Panc1 (cell line): ENCODE measurements at regions not wholly inside any gene's neighbourhood (a gene's known extent, or its start where the extent isn't known, plus 50 kb on each side); places are given as distances from the start of the nearest gene placed in this dataset.
A peak's percentile ranks its signal among the peaks of the same experiment; 100 is the strongest.

Experiments used
- ATAC-seq: fragments of 200-7000 bp; cut with Tn5 transposase; 2 replicates; pipeline ENCODE4 v1.9.1; 2020; ENCODE audit warnings: mild to moderate bottlenecking, moderate library complexity
- BruUV-seq: library from RNA; stranded (reverse); fragments of 400-500 nt; replicated peaks from 2 replicates; lab custom pipeline; 2021; lab: Mats Ljungman, UMichigan
- CTCF ChIA-PET: fragments of 300-600 bp; sonication (Branson Sonifier 250); formaldehyde crosslinking; loops from one replicate; lab custom pipeline; 2022; ENCODE audit warnings: antibody characterized with exemption; lab: Charles Lee
- POLR2A ChIA-PET: fragments of 300-600 bp; sonication (Branson Sonifier 250); formaldehyde crosslinking; loops from one replicate; lab custom pipeline; 2022; ENCODE audit warnings: antibody characterized with exemption; lab: Charles Lee
- DNase-seq: peaks from one replicate; pipeline ENCODE4 v3.0.0-alpha.2; 2010; ENCODE audit warnings: low read depth, low spot score
- H3K27ac ChIP-seq: 2 replicates; pipeline ENCODE4 v1.5.1; 2011; ENCODE audit warnings: mild to moderate bottlenecking, low read length, inconsistent platforms
- H3K27me3 ChIP-seq: fragments of 200-500 bp; sonication (Bioruptor generic); 2 replicates; pipeline ENCODE4 v1.6.0; 2014; ENCODE audit warnings: low read length, inconsistent platforms; ENCODE audit not compliant: control insufficient read depth, insufficient read depth
- H3K36me3 ChIP-seq: fragments of 200-500 bp; sonication (Bioruptor generic); 2 replicates; pipeline ENCODE4 v1.5.1; 2014; ENCODE audit warnings: inconsistent platforms, mild to moderate bottlenecking, low read length, moderate library complexity; ENCODE audit not compliant: control insufficient read depth, insufficient read depth
- H3K4me1 ChIP-seq: 2 replicates; pipeline ENCODE4 v1.5.1; 2011; ENCODE audit warnings: inconsistent platforms, mild to moderate bottlenecking, low read length, moderate library complexity; ENCODE audit not compliant: control insufficient read depth, insufficient read depth
- H3K4me3 ChIP-seq, 2 experiments: 2 replicates each; pipeline ENCODE4 v1.5.1; 2011 to 2012; ENCODE audit warnings: low read depth in 2 of 2, low read length in 2 of 2, mild to moderate bottlenecking in 2 of 2, inconsistent platforms in 1 of 2, moderate library complexity in 1 of 2
- H3K9me3 ChIP-seq: fragments of 200-500 bp; sonication (Bioruptor generic); 2 replicates; pipeline ENCODE4 v1.5.1; 2014; ENCODE audit warnings: low read depth, mild to moderate bottlenecking, inconsistent platforms, low read length, moderate library complexity; ENCODE audit not compliant: control insufficient read depth, insufficient read depth
- CTCF ChIP-seq: fragments of 450-650 bp; IDR thresholded peaks from 2 replicates; pipeline ENCODE4 v1.5.1; 2017; ENCODE audit warnings: mild to moderate bottlenecking
- POLR2AphosphoS5 ChIP-seq: IDR thresholded peaks from 2 replicates; pipeline ENCODE4 v1.6.1; 2012; ENCODE audit warnings: mild to moderate bottlenecking, low read depth, low read length, moderate library complexity
- REST ChIP-seq, 2 experiments: IDR thresholded peaks; 2 replicates each; pipeline ENCODE4 v1.6.1; 2011 to 2012; ENCODE audit warnings: low read depth in 2 of 2, control low read depth in 1 of 2, low read length in 1 of 2, mild to moderate bottlenecking in 1 of 2, moderate library complexity in 1 of 2; ENCODE audit not compliant: insufficient read depth in 1 of 2
- SIN3A ChIP-seq: IDR thresholded peaks from 2 replicates; pipeline ENCODE4 v1.6.1; 2012; ENCODE audit warnings: low read depth, mild to moderate bottlenecking, low read length, moderate library complexity, borderline replicate concordance; ENCODE audit not compliant: insufficient read depth
- TCF7L2 ChIP-seq: IDR thresholded peaks from 2 replicates; pipeline ENCODE4 v1.6.1; 2011; ENCODE audit warnings: mild to moderate bottlenecking, low read depth, low read length, inconsistent platforms
- in situ Hi-C: cut with HindIII; loops from 2 replicates; pipeline ENCODE4 v1.10.0; 2016; ENCODE audit warnings: low sequenced_read_pairs, low pct_unique_long_range_greater_than_20kb
- intact Hi-C: fragments of 100-400 bp; cut with micrococcal nuclease; formaldehyde crosslinking; loops from one replicate; pipeline ENCODE4 v1.10.0; 2022; ENCODE audit not compliant: unreplicated experiment

- ATAC-seq: no peak
- Histone ChIP-seq H3K27ac (no peak overlapping the region), H3K4me3 (no peak overlapping the region), H3K36me3 (no peaks in the 10 kb centered on the region), H3K27me3 (no peaks in the 10 kb centered on the region), H3K4me1 (no peaks in the 10 kb centered on the region), H3K9me3 (no peaks in the 10 kb centered on the region)
- POLR2A ChIA-PET: no interaction called here
- TF ChIP-seq TCF7L2 (no peak), CTCF (no peak)
- in situ Hi-C loops: no loop called here
- CTCF ChIA-PET: no interaction called here
- DNase-seq: no peak
- intact Hi-C loops: no loop called here
- no TSS peak for BruUV-seq
Observed at GRCh38 chr3:36649125-36649524, 115.2 kb downstream of the DCLK3 start.

- Histone ChIP-seq H3K36me3 (no peaks in the 10 kb centered on the region), H3K9me3 (no peaks in the 10 kb centered on the region), H3K27me3 (no peaks in the 10 kb centered on the region), H3K4me1 (no peaks in the 10 kb centered on the region), H3K4me3 (no peak overlapping the region), H3K27ac (no peak overlapping the region; the same call in 1 of the 2 replicates)
- ChIA-PET CTCF (no interaction called here), POLR2A (no interaction called here)
- DNase-seq (peak; percentile 64), ATAC-seq (peak; percentile 79)
- in situ Hi-C loops: no loop called here
- BruUV-seq: no TSS peak
- TF ChIP-seq REST (IDR thresholded peaks at IDR 0.05; ENCODE audit: insufficient read depth in 1 of 2, low read depth in 2 of 2, low read length in 1 of 2): no peak
- no peak for TF ChIP-seq CTCF
- no peak for TF ChIP-seq SIN3A
- no peak for TF ChIP-seq POLR2AphosphoS5
- peak; percentile 55; the same call in 1 of the 2 replicates for TF ChIP-seq TCF7L2
- intact Hi-C loops: no loop called here
Observed at GRCh38 chr3:36648241-36649034, 115.9 kb downstream of the DCLK3 start.
